H1 (cell line): ENCODE measurements at regions not wholly inside any gene's neighbourhood (a gene's known extent, or its start where the extent isn't known, plus 50 kb on each side); places are given as distances from the start of the nearest gene placed in this dataset.
A peak's percentile ranks its signal among the peaks of the same experiment; 100 is the strongest.

Source experiments
- ATF2 ChIP-seq: IDR thresholded peaks from 2 replicates; pipeline ENCODE4 v1.6.1; 2012; ENCODE audit warnings: low read length, inconsistent platforms
- ATF3 ChIP-seq: IDR thresholded peaks from 2 replicates; pipeline ENCODE4 v1.6.1; 2011; ENCODE audit warnings: low read depth, mild to moderate bottlenecking, low read length; ENCODE audit not compliant: insufficient read depth
- CBX5 ChIP-seq: fragments of 300-800, 300-1000 bp; sonication (generic); IDR thresholded peaks from 2 replicates; pipeline ENCODE4 v1.7.1; 2016; ENCODE audit warnings: antibody characterized with exemption, low read length, low read depth
- CEBPB ChIP-seq: IDR thresholded peaks from 2 replicates; pipeline ENCODE4 v1.6.1; 2012; ENCODE audit warnings: low read depth, low read length
- CHD1 ChIP-seq: IDR thresholded peaks from 2 replicates; pipeline ENCODE4 v1.6.1; 2012; ENCODE audit warnings: low read depth, low read length, improper control_type of control experiment
- CHD2 ChIP-seq: IDR thresholded peaks from 2 replicates; pipeline ENCODE4 v1.6.1; 2012; ENCODE audit warnings: low read length, improper control_type of control experiment
- CTBP2 ChIP-seq: IDR thresholded peaks from 2 replicates; pipeline ENCODE4 v1.7.0; 2011; ENCODE audit warnings: borderline replicate concordance, mild to moderate bottlenecking, moderate library complexity, mixed read lengths, low read length; ENCODE audit not compliant: insufficient read depth, insufficient read length
- EGR1 ChIP-seq: IDR thresholded peaks from 2 replicates; pipeline ENCODE4 v1.6.1; 2011; ENCODE audit warnings: low read depth, low read length, borderline replicate concordance
- FOSL1 ChIP-seq: IDR thresholded peaks from 2 replicates; pipeline ENCODE4 v1.6.1; 2011; ENCODE audit warnings: mild to moderate bottlenecking, low read depth, low read length, moderate library complexity; ENCODE audit not compliant: insufficient read depth
- MAFK ChIP-seq: IDR thresholded peaks from 2 replicates; pipeline ENCODE4 v1.6.1; 2012; ENCODE audit warnings: low read depth, mild to moderate bottlenecking, improper control_type of control experiment, low read length
- RFX5 ChIP-seq: IDR thresholded peaks from 2 replicates; pipeline ENCODE4 v1.6.1; 2011; ENCODE audit warnings: low read depth, low read length, improper control_type of control experiment, borderline replicate concordance
- SP1 ChIP-seq: IDR thresholded peaks from 2 replicates; pipeline ENCODE4 v1.6.1; 2011; ENCODE audit warnings: low read depth, low read length
- TAF7 ChIP-seq: optimal IDR thresholded peaks from 2 replicates; pipeline ENCODE3; 2011; ENCODE audit warnings: low read depth, mild to moderate bottlenecking, inconsistent platforms, low read length, moderate library complexity, borderline replicate concordance
- YY1 ChIP-seq: IDR thresholded peaks from 2 replicates; pipeline ENCODE4 v1.6.1; 2011; ENCODE audit warnings: low read depth, mild to moderate bottlenecking, low read length

- TF ChIP-seq ATF2, result peak; percentile 92
- TF ChIP-seq TAF7, result no peak
- TF ChIP-seq CHD1, result no peak
- 0 out of 2 replicates have a peak, but pooled peaks have one; percentile 12 for TF ChIP-seq YY1
- no peak for TF ChIP-seq ATF3
- TF ChIP-seq CBX5, result no peak
- TF ChIP-seq EGR1, result no peak
- TF ChIP-seq SP1, result no peak
- no peak for TF ChIP-seq CHD2
- no peak for TF ChIP-seq MAFK
- TF ChIP-seq CTBP2, result no peak
- no peak for TF ChIP-seq FOSL1
- TF ChIP-seq CEBPB, result no peak
- TF ChIP-seq RFX5, result no peak
These were observed 66.2 kb downstream of the FAM241B start (continued) for GRCh38 chr10:69696073-69696731.
